Caco-2 (cell line): ENCODE measurements at regions not wholly inside any gene's neighbourhood (a gene's known extent, or its start where the extent isn't known, plus 50 kb on each side); places are given as distances from the start of the nearest gene placed in this dataset.

Source experiments
- BruUV-seq: library from RNA; stranded (reverse); fragments of 400-500 nt; replicated peaks from 2 replicates; lab custom pipeline; 2021; lab: Mats Ljungman, UMichigan
- CTCF ChIA-PET: fragments of 300-600 bp; sonication (Branson Sonifier 250); formaldehyde crosslinking; loops from one replicate; lab custom pipeline; 2022; ENCODE audit warnings: antibody characterized with exemption; lab: Charles Lee
- POLR2A ChIA-PET: fragments of 300-600 bp; sonication (Branson Sonifier 250); formaldehyde crosslinking; loops from one replicate; lab custom pipeline; 2022; ENCODE audit warnings: antibody characterized with exemption; lab: Charles Lee
- DNase-seq, 2 experiments: peaks; one replicate each; pipeline versions ENCODE4 v3.0.0 to v3.0.0-alpha.2; 2020 to 2022
- H3K27me3 ChIP-seq: replicated peaks from 2 replicates; pipeline ENCODE4 v1.6.0; 2011; ENCODE audit warnings: low read length; ENCODE audit not compliant: control insufficient read depth, insufficient read depth
- H3K36me3 ChIP-seq: 2 replicates; pipeline ENCODE4 v1.5.1; 2011; ENCODE audit warnings: low read length; ENCODE audit not compliant: control insufficient read depth, insufficient read depth
- H3K4me1 ChIP-seq: fragments of 250-450 bp; sonication (Bioruptor Pico); 2 replicates; pipeline ENCODE4 v1.5.1; 2020; ENCODE audit warnings: mild to moderate bottlenecking
- H3K4me3 ChIP-seq: 2 replicates; pipeline ENCODE4 v1.5.1; 2011; ENCODE audit warnings: low read depth, mild to moderate bottlenecking, control low read depth, low read length
- H3K9me3 ChIP-seq: fragments of 250-450 bp; sonication (Bioruptor Pico); 2 replicates; pipeline ENCODE4 v1.5.1; 2020; ENCODE audit warnings: mild to moderate bottlenecking, moderate library complexity
- H3K27ac Mint-ChIP-seq: one replicate; pipeline ENCODE4 v1.8.0; 2022; ENCODE audit warnings: mixed read lengths; ENCODE audit not compliant: unreplicated experiment
- H3K27me3 Mint-ChIP-seq: one replicate; pipeline ENCODE4 v1.8.0; 2022; ENCODE audit warnings: mixed read lengths; ENCODE audit not compliant: insufficient read depth, unreplicated experiment
- H3K36me3 Mint-ChIP-seq: one replicate; pipeline ENCODE4 v1.8.0; 2022; ENCODE audit warnings: mild to moderate bottlenecking, mixed read lengths; ENCODE audit not compliant: insufficient read depth, unreplicated experiment
- H3K4me1 Mint-ChIP-seq: one replicate; pipeline ENCODE4 v1.8.0; 2022; ENCODE audit warnings: low read depth, mixed read lengths; ENCODE audit not compliant: unreplicated experiment
- H3K4me3 Mint-ChIP-seq: one replicate; pipeline ENCODE4 v1.8.0; 2022; ENCODE audit warnings: mild to moderate bottlenecking, moderate library complexity, mixed read lengths; ENCODE audit not compliant: unreplicated experiment
- H3K9me3 Mint-ChIP-seq: one replicate; pipeline ENCODE4 v1.8.0; 2022; ENCODE audit warnings: mixed read lengths; ENCODE audit not compliant: unreplicated experiment
- intact Hi-C: fragments of 100-400 bp; cut with micrococcal nuclease; formaldehyde crosslinking; loops from one replicate; pipeline ENCODE4 v1.10.0; 2022; ENCODE audit not compliant: unreplicated experiment
- TF ChIP-seq, protein P1 (sequence below), 2 experiments: fragments of 200-600 bp in 1 of 2; IDR thresholded peaks; 1 replicate in 1 of 2; 2 replicates in 1 of 2; pipeline versions ENCODE4 v1.5.1 to v1.8.0; 2011 to 2022; ENCODE audit warnings: antibody characterized with exemption in 1 of 2, control low read depth in 1 of 2, inconsistent platforms in 1 of 2, low read depth in 1 of 2, low read length in 1 of 2, mild to moderate bottlenecking in 1 of 2, moderate library complexity in 1 of 2; ENCODE audit not compliant: insufficient read depth in 1 of 2, severe bottlenecking in 1 of 2, unreplicated experiment in 1 of 2

DNA sequence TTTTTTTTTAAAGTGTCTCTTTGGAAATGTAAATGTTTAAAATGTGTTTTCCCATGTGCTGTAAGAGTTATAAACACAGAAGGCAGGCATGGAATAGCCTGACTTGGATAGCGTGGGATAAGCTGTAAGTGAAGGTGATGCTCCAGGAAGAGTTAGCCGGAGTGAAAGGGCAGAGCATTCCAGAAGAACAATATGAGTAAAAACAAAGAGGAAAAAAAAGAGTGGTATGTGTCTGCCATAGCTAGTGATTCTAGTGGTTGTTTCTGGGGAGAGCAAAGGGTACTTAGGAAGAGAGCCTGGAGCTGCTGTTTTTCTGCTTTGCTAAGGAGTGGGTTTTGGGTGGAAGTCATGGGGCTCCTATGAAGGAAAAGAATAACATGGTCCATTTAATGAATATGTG, 126.9 kb upstream of the DLGAP1 start:
- Histone ChIP-seq H3K4me1 (no peaks in the 10 kb centered on the region), H3K9me3 (no peaks in the 10 kb centered on the region), H3K4me3 (no peak overlapping the region), H3K36me3 (no peaks in the 10 kb centered on the region), H3K27me3 (no peaks in the 10 kb centered on the region)
- ChIA-PET POLR2A (no interaction called here), CTCF (no interaction called here)
- peaks cover 3% of the 10 kb centered on the region for H3K27me3 Mint-ChIP-seq
- peaks cover 8% of the 10 kb centered on the region for H3K9me3 Mint-ChIP-seq
- no peak overlapping the region for H3K27ac Mint-ChIP-seq
- TF ChIP-seq, protein P1, sequence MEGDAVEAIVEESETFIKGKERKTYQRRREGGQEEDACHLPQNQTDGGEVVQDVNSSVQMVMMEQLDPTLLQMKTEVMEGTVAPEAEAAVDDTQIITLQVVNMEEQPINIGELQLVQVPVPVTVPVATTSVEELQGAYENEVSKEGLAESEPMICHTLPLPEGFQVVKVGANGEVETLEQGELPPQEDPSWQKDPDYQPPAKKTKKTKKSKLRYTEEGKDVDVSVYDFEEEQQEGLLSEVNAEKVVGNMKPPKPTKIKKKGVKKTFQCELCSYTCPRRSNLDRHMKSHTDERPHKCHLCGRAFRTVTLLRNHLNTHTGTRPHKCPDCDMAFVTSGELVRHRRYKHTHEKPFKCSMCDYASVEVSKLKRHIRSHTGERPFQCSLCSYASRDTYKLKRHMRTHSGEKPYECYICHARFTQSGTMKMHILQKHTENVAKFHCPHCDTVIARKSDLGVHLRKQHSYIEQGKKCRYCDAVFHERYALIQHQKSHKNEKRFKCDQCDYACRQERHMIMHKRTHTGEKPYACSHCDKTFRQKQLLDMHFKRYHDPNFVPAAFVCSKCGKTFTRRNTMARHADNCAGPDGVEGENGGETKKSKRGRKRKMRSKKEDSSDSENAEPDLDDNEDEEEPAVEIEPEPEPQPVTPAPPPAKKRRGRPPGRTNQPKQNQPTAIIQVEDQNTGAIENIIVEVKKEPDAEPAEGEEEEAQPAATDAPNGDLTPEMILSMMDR (IDR thresholded peaks at IDR 0.05; ENCODE audit: insufficient read depth in 1 of 2, low read depth in 1 of 2, low read length in 1 of 2, severe bottlenecking in 1 of 2, unreplicated experiment in 1 of 2): no peak
- no peaks in the 10 kb centered on the region for H3K36me3 Mint-ChIP-seq
- intact Hi-C loops: no loop called here
- DNase-seq: no peak
- H3K4me3 Mint-ChIP-seq: no peak overlapping the region
- H3K4me1 Mint-ChIP-seq: no peaks in the 10 kb centered on the region
- no TSS peak for BruUV-seq

DNA sequence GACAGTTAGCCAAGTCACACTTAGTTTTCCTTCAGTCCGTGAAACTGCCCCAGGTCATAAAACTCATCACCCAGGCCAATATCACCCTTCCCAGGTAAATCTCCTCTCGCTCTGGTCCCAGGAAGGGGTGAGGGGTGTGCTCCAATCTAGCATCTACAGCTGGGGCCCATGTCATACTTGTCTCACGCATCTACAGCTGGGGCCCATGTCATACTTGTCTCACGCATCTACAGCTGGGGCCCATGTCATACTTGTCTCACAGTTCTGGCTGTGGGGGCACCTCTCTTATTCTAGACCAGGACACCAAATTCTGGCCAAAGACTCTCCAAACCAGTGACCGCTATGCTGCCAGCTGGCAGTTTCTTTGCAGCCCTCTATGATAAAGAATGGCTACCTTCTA, 123.3 kb upstream of the DLGAP1 start:
- Histone ChIP-seq H3K9me3 (0 out of 2 replicates have a peak, but pooled peaks cover 3% of the 10 kb centered on the region), H3K36me3 (no peaks in the 10 kb centered on the region), H3K27me3 (no peaks in the 10 kb centered on the region), H3K4me1 (no peaks in the 10 kb centered on the region), H3K4me3 (no peak overlapping the region)
- Mint-ChIP-seq H3K9me3 (peaks cover 20% of the 10 kb centered on the region), H3K27ac (no peak overlapping the region), H3K4me1 (no peaks in the 10 kb centered on the region), H3K27me3 (no peaks in the 10 kb centered on the region), H3K36me3 (no peaks in the 10 kb centered on the region), H3K4me3 (no peak overlapping the region)
- no peak for DNase-seq
- intact Hi-C loops: no loop called here
- TF ChIP-seq, protein P1 (IDR thresholded peaks at IDR 0.05; ENCODE audit: insufficient read depth in 1 of 2, low read depth in 1 of 2, low read length in 1 of 2, severe bottlenecking in 1 of 2, unreplicated experiment in 1 of 2): no peak
- ChIA-PET CTCF (no interaction called here), POLR2A (no interaction called here)
- BruUV-seq: no TSS peak

DNA sequence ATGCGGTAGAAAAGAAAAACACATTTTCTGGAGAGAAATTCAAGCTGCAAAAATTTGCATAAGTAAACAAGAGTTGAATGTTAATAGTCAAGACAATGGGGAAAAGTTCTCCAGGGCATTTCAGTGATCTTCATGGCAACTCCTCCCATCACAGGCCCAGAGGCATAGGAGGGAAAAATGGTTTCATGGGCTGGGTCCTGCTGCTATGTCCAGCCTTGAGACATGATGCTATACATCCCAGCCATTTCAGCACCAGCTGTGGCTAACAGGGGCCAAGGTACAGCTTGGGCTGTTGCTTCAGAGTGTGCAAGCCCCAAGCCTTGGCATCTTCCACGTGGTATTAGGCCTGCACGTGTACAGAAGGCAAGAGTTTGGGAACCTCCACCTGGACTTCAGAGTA, 118.6 kb upstream of the DLGAP1 start:
- Mint-ChIP-seq H3K36me3 (no peaks in the 10 kb centered on the region), H3K4me1 (no peaks in the 10 kb centered on the region), H3K27ac (no peak overlapping the region), H3K4me3 (no peak overlapping the region), H3K9me3 (peaks cover 20% of the 10 kb centered on the region), H3K27me3 (no peaks in the 10 kb centered on the region)
- Histone ChIP-seq H3K9me3 (0 out of 2 replicates have a peak, but pooled peaks cover 3% of the 10 kb centered on the region), H3K36me3 (no peaks in the 10 kb centered on the region), H3K4me1 (no peaks in the 10 kb centered on the region), H3K4me3 (no peak overlapping the region), H3K27me3 (no peaks in the 10 kb centered on the region)
- POLR2A ChIA-PET: interaction anchor here (0.6 kb wide), 1 partner anchor 292 kb away, joined by 4 read pairs; no protein-coding TSS in a partner anchor
- BruUV-seq: no TSS peak
- CTCF ChIA-PET: no interaction called here
- TF ChIP-seq, protein P1 (IDR thresholded peaks at IDR 0.05; ENCODE audit: insufficient read depth in 1 of 2, low read depth in 1 of 2, low read length in 1 of 2, severe bottlenecking in 1 of 2, unreplicated experiment in 1 of 2): no peak
- DNase-seq: no peak
- intact Hi-C loops: no loop called here
